IPS-18a (cell line): ENCODE measurements at regions not wholly inside any gene's neighbourhood (a gene's known extent, or its start where the extent isn't known, plus 50 kb on each side); places are given as distances from the start of the nearest gene placed in this dataset.

Experiments used
- H3K27ac ChIP-seq: one replicate; pipeline ENCODE4 v1.5.1; 2013; ENCODE audit warnings: low read length
- H3K27me3 ChIP-seq: one replicate; pipeline ENCODE4 v1.6.1; 2013; ENCODE audit warnings: mild to moderate bottlenecking, low read length; ENCODE audit not compliant: control insufficient read depth, insufficient read depth
- H3K36me3 ChIP-seq: one replicate; pipeline ENCODE4 v1.6.1; 2013; ENCODE audit warnings: low read depth, low read length; ENCODE audit not compliant: control insufficient read depth
- H3K4me1 ChIP-seq: one replicate; pipeline ENCODE4 v1.6.1; 2013; ENCODE audit warnings: low read depth, low read length; ENCODE audit not compliant: control insufficient read depth
- H3K4me3 ChIP-seq: one replicate; pipeline ENCODE4 v1.5.1; 2013; ENCODE audit warnings: low read length
- H3K9ac ChIP-seq: one replicate; pipeline ENCODE4 v1.6.1; 2013; ENCODE audit warnings: mild to moderate bottlenecking, low read length, moderate library complexity
- H3K9me3 ChIP-seq: one replicate; pipeline ENCODE4 v1.6.1; 2013; ENCODE audit warnings: low read depth, low read length; ENCODE audit not compliant: control insufficient read depth

GRCh38 chr22:27431081-27431480 lies 370.5 kb downstream of the MN1 start:
- no peaks in the 10 kb centered on the region for H3K27me3 ChIP-seq

GRCh38 chr22:27431896-27432295 lies 369.7 kb downstream of the MN1 start:
- Histone ChIP-seq H3K4me3 (no peak overlapping the region), H3K27ac (no peak overlapping the region), H3K4me1 (peaks cover 8% of the 10 kb centered on the region), H3K27me3 (no peaks in the 10 kb centered on the region), H3K9me3 (no peaks in the 10 kb centered on the region), H3K9ac (no peak overlapping the region), H3K36me3 (no peaks in the 10 kb centered on the region)

More at GRCh38 chr22:27431081-27431480, 370.5 kb downstream of the MN1 start:
- Histone ChIP-seq H3K9me3 (no peaks in the 10 kb centered on the region), H3K36me3 (no peaks in the 10 kb centered on the region), H3K9ac (no peak overlapping the region), H3K27ac (no peak overlapping the region), H3K4me1 (peaks cover 2% of the 10 kb centered on the region), H3K4me3 (no peak overlapping the region)

- H3K27ac ChIP-seq, result no peak overlapping the region
- H3K9ac ChIP-seq, result no peak overlapping the region
- H3K9me3 ChIP-seq, result no peaks in the 10 kb centered on the region
- H3K36me3 ChIP-seq, result no peaks in the 10 kb centered on the region
- peaks cover 8% of the 10 kb centered on the region for H3K4me1 ChIP-seq
- no peaks in the 10 kb centered on the region for H3K27me3 ChIP-seq
- H3K4me3 ChIP-seq, result no peak overlapping the region
These were observed 368.5 kb downstream of the MN1 start for GRCh38 chr22:27433099-27433498.

GRCh38 chr22:27433585-27434190 lies 367.9 kb downstream of the MN1 start:
- H3K36me3 ChIP-seq, result no peaks in the 10 kb centered on the region
- H3K4me1 ChIP-seq, result peaks cover 8% of the 10 kb centered on the region
- no peaks in the 10 kb centered on the region for H3K27me3 ChIP-seq
- no peak overlapping the region for H3K9ac ChIP-seq
- H3K4me3 ChIP-seq, result no peak overlapping the region
- no peaks in the 10 kb centered on the region for H3K9me3 ChIP-seq
- no peak overlapping the region for H3K27ac ChIP-seq

- Histone ChIP-seq H3K9me3 (no peaks in the 10 kb centered on the region), H3K27me3 (no peaks in the 10 kb centered on the region), H3K36me3 (no peaks in the 10 kb centered on the region)
These were observed 366.7 kb downstream of the MN1 start for GRCh38 chr22:27434898-27435297.

GRCh38 chr22:27435844-27436576 lies 365.5 kb downstream of the MN1 start:
- Histone ChIP-seq H3K4me1 (peaks cover 8% of the 10 kb centered on the region), H3K9me3 (no peaks in the 10 kb centered on the region), H3K36me3 (no peaks in the 10 kb centered on the region), H3K27me3 (no peaks in the 10 kb centered on the region), H3K27ac (no peak overlapping the region), H3K9ac (no peak overlapping the region), H3K4me3 (no peak overlapping the region)

More at GRCh38 chr22:27434898-27435297, 366.7 kb downstream of the MN1 start:
- no peak overlapping the region for H3K9ac ChIP-seq
- H3K4me1 ChIP-seq, result peaks cover 8% of the 10 kb centered on the region
- no peak overlapping the region for H3K4me3 ChIP-seq
- no peak overlapping the region for H3K27ac ChIP-seq

GRCh38 chr22:27436591-27436990 lies 365.0 kb downstream of the MN1 start:
- Histone ChIP-seq H3K9ac (no peak overlapping the region), H3K4me3 (no peak overlapping the region), H3K27ac (no peak overlapping the region), H3K27me3 (no peaks in the 10 kb centered on the region), H3K36me3 (no peaks in the 10 kb centered on the region), H3K4me1 (peaks cover 11% of the 10 kb centered on the region), H3K9me3 (no peaks in the 10 kb centered on the region)

- Histone ChIP-seq H3K27ac (no peak overlapping the region), H3K36me3 (no peaks in the 10 kb centered on the region), H3K4me3 (no peak overlapping the region), H3K27me3 (no peaks in the 10 kb centered on the region), H3K9ac (no peak overlapping the region), H3K4me1 (peaks cover 19% of the 10 kb centered on the region), H3K9me3 (no peaks in the 10 kb centered on the region)
These were observed 364.0 kb downstream of the MN1 start for GRCh38 chr22:27437570-27437969.

GRCh38 chr22:27438271-27438980 lies 363.1 kb downstream of the MN1 start:
- Histone ChIP-seq H3K36me3 (no peaks in the 10 kb centered on the region), H3K4me3 (no peak overlapping the region), H3K27ac (no peak overlapping the region), H3K27me3 (no peaks in the 10 kb centered on the region), H3K4me1 (peaks cover 27% of the 10 kb centered on the region), H3K9ac (no peak overlapping the region), H3K9me3 (no peaks in the 10 kb centered on the region)

GRCh38 chr22:27439131-27439530 lies 362.4 kb downstream of the MN1 start:
- Histone ChIP-seq H3K4me1 (peaks cover 32% of the 10 kb centered on the region), H3K27me3 (no peaks in the 10 kb centered on the region), H3K27ac (no peak overlapping the region), H3K9ac (no peak overlapping the region), H3K4me3 (no peak overlapping the region), H3K36me3 (no peaks in the 10 kb centered on the region), H3K9me3 (no peaks in the 10 kb centered on the region)

GRCh38 chr22:27440304-27440865 lies 361.2 kb downstream of the MN1 start:
- Histone ChIP-seq H3K4me3 (no peak overlapping the region), H3K36me3 (no peaks in the 10 kb centered on the region), H3K27me3 (no peaks in the 10 kb centered on the region), H3K9me3 (no peaks in the 10 kb centered on the region), H3K4me1 (peaks cover 32% of the 10 kb centered on the region), H3K27ac (no peak overlapping the region), H3K9ac (no peak overlapping the region)
